ENCODE measurements at regions not wholly inside any gene's neighbourhood (a gene's known extent, or its start where the extent isn't known, plus 50 kb on each side); places are given as distances from the start of the nearest gene placed in this dataset.

DNA sequence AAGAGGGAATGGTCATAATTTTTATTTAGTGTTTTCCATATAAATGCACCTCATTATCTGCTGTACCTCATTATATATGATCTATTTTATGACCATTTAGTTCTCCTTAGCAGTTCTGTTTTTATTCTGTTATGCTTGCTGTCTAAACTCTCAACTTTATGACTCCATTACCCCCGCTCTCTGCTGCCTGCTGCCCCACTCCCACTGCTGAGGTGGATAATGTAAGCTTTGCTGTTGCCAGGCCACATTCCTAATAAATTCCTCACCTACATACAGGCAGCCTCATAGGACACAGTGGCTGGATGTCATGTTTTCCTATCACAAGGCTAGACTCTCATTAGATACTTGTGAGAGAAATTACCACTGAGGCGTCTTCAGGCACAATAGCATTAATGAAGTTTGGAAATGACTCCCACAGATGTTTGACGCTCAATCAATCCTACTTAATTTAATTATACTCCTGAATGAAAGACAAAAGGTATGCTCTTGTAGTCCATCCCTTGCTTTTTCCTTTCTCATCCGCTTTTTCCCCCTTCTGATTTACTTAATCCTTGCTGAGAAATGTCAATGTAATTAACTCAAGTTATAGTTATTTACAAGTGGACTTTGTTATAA lies 497.5 kb upstream of the IGFBP7 start:
- DNase-seq (ENCODE audit: low spot score) = no peak

DNA sequence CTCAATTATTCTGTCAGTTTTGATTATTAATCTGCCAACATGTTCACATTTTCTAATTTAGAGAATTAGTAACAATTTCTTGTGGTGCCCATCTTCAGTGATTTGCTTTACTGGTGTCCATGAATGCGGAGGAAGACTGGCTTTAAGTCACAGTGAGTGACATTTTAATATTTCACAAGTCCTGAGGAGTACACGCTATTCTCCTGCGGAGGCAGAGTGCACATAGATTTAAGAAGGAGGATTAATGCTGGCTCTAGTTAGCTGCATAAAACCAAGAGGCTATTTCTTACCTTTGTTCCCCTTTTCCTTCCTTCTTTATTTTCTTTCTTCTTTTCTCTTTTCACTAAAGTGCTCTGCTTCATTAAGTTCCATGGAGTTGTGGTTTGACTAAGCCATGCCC lies 495.2 kb upstream of the IGFBP7 start:
- DNase-seq (ENCODE audit: low spot score) = no peak

DNA sequence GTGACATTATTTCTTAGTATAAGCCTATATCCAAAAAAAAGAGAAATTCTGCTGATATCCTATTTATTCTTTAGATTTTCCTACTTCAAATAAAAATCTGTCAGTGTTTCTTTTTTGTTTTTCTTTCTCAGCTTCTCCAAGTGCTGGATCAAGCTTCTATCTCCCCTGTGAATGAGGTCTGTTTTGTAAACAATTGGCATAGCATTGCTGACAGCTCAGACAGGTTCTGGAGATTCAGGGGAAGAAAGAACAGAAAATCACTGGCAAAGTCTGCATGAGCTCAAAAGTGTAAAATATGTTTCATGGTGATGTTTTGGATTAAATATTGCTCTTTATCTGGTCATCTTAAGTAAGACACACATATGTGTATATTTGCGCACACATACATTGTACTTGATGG lies 492.0 kb upstream of the IGFBP7 start:
- no peak for DNase-seq (ENCODE audit: low spot score)

DNA sequence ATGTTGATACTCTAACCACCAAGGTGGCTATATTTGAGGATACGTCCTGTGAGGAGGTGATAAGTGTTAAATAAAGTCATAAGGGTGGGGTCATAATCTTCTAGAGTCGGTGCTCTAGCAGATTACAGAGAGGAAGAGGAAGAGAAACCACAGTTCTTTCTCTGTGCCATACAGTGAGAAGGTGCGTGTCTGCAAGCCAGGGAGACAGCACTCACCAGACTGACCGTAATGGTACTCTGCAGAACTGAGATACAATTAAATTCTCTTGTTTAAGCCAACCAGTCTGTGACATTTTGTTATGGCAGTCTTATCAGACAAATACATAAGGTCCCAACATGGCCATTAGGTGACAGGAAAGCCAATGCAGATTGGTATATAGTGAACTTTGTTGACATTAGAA lies 480.9 kb upstream of the IGFBP7 start:
- DNase-seq (ENCODE audit: low spot score) = no peak

DNA sequence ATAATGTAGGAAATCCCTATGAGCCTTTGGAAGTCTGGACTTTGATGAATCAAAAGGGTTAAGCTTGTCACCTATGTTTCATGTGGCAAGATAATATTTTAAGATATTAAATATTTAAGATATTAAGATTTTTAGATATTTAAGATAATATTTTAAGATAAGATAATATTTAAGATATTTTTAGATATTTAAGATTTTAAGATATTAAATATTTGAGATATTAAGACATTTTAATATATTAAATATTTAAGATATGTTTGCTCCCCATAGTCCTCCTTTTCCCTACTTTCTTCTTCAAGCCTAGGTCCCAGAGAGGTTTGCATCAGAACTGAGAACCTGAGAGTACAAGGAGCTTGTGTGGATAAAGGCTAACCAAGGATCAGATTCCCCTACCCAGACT lies 478.4 kb upstream of the IGFBP7 start:
- no peak for DNase-seq (ENCODE audit: low spot score)

DNA sequence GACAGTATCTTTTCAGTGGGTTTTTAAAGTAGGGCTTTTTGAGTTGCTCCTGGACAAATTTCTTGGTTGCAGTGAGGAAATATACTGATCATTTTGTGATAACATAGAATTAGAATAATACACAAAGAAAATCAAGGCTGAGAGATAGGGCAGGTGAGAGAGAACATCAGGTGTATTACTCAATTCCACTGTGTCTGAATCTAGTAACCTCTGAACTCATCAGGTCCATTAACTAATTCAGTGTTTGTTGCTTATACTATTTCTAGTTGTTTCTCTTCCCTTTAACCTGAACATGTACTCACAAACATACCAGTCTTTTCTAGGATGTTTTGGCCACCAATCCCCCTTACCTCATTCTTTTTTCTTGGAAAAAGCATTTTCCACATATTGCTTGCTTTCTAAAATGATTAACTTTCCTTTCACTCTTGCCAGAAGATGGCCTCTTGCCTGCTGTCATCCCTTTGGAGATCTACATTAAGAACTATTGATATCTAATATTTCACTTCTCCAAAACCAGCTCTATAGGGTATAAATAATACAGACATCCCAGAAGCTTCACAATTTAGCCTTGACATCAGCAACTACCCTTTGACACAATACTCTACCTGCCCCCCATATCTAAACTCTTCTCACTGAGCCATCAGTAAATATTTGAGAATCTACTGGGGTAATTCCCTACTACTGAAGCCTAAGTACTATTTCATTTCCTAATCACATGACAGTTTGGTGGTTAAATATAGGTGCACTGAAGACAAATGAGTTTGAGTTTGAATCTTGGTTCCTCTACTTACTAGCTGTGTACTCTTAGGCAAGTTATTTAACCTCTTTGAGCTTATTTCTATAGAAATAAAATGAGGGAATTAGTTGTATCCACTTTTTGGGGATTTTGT lies 470.8 kb upstream of the IGFBP7 start:
- DNase-seq (ENCODE audit: low spot score) = no peak

DNA sequence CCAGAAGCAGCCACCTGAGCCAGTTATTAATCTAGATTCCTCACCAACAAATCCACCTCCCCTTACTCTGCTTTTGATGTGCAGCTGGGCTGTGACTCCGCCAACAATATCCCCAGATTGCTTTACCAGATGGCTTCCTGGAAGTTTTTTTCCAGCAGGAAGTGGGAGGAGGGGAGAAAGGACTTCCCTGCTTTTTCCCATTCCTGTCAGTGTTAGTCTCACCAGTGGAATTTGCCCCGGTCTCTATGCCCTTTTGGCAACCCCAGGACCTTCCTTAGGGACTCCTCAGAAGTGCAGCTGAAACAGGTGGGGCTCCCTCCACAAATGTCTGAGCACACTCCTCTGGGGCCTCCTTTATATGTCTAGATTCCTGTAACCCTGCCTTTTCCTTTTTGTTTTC lies 465.2 kb upstream of the IGFBP7 start:
- no peak for DNase-seq (ENCODE audit: low spot score)

DNA sequence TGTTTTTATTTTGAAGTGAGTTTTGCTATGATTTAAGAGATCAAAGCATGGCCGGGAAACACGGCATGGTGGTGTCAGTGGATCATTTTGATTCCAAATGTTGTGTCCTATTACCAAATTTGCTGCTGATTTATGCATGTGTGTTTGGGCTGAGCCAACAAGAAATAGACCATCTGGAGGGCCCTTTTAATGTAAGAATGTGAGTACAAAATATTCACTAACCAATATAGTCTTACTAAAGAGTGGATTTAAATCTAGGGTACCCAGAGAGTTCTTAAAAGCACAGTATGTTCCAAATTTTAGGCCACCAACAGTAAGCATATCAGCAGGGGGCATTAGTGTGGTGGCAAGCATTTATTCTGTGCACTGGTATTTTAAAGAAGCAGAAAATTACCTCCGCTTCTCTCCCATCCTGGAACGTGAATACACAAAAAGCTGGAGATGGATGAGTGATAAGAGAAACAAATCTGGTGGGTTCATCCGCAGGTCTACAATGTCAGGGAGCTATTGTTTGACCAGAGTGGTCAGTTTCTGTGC lies 444.4 kb upstream of the IGFBP7 start:
- DNase-seq (ENCODE audit: low spot score) = no peak

DNA sequence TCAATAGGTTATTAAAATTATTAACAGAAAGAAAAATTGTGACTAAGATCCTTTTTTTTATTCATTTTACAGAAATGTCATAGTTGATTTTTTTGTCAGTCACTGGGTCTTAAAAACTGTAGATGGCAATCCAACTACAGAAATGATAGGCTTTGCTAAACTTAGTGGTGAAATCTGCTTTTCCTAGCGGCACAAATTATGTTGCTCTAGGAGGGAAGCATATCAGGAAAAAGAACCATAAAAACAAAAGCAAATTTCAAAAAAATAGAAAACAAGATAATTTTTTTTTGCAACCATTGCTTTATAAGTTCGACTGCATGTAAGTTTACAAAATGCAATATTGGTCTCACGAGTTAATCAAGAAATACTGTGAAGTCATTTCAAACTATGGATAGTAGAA lies 443.5 kb upstream of the IGFBP7 start:
- DNase-seq (ENCODE audit: low spot score) = no peak

DNA sequence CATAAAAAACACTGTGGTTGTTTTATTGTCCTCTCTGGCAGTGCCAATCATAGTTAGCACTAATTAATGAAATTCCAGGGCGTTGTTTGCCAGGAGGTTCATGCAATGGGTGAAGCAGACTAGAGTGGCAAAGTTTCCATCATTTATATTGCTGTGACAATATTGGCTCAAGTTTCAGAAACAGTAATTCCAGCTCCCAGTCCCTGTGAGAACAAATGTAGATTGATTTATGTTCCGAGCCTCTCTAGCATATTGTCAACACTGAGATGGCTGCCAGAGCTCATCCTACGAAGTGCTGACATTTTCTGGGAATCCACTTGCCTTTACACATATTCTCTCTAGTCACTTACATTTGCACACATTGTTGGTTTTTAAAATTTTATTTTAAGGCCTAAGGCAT lies 440.0 kb upstream of the IGFBP7 start:
- DNase-seq (ENCODE audit: low spot score) = no peak

DNA sequence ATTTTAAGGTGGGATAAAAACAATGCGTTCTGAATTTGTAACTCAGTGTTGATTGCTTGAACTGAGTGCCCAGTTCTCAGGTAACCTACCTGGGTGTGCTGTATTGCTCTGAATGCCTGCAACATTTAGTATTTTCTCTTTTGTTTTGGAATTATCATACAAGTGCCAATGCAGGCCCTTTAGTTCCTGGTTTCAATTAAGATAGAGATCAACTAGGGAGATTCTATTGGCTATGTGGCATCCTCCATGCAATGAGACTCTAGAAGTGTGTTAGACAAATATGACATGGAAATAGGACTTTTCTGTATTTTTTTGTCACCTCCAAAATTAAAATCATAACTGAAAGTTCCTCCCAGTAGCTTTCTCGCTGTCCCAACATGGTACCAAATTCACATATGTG lies 438.7 kb upstream of the IGFBP7 start:
- DNase-seq (ENCODE audit: low spot score) = no peak

DNA sequence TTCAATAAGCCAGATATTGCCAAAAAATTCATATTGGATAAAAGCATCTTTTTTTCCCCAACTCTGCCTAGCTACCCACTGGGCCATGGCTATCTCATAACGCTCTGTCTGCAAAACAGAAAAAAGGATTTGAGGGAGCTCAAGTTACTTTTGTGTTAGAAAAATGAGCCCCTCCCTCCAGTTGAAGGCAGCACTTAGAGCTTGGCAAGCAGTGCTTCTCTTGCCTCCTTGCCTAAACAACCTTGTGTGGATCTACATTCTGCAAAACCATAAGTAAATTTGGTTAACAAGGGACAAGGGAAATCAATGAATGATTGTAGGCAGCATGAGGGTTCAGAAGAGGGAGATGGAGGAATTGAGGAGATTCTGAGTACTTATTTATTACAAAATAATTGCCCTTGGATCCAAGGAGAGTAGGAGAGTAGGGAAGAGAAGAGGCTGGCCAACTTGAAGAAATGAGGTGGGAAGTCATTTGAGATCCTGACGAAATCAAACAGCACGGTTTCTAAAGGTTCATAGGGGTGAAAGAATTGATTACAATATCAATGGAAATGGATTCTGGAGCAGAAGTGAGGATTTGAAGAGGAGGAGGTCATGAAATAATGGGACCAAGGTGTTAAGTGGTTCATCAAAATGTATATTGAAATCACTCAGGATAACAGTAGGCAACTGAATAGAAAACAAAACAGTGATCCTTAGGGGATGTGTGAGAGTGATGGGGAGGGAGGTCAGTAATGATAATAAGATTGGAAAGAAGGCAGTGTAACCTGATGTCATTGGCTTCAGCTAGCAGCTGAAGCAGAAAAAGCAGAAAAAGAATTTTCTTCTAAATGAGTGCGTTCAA lies 434.8 kb upstream of the IGFBP7 start:
- DNase-seq (ENCODE audit: low spot score) = no peak

DNA sequence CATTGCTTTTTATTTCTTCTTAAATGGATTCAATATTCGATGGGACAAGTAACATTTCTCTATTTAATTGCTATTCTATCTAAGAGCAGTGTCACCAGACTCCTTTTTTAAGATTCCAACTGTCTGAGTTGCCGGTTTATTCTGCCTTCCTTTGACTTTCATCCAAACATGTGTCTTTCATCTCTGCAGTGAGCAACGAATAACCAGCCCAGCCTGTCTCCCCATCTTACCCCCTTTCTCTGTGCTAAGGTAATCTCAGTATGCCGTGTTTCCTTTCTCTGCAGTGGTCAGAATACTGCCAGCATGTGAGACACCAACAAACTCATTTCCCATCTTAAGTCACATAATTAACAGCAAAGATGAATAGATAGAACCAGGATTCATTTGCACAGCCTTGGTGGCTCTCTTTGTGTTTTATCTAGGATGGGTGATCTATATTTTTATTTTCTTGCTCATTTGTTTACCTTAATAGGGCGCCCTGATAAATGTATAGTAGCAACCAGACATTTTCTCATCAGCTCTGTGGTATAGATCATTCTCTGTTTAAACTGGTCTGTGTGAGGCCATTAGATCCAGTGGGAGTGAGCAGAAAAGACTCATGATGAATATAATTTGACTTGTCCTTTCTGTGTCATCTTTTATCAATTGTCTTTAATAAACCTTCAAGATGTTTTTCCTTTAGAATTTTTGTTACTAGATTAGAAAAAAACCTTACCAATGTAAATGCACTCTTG lies 394.8 kb upstream of the IGFBP7 start:
- DNase-seq (ENCODE audit: low spot score) = no peak

DNA sequence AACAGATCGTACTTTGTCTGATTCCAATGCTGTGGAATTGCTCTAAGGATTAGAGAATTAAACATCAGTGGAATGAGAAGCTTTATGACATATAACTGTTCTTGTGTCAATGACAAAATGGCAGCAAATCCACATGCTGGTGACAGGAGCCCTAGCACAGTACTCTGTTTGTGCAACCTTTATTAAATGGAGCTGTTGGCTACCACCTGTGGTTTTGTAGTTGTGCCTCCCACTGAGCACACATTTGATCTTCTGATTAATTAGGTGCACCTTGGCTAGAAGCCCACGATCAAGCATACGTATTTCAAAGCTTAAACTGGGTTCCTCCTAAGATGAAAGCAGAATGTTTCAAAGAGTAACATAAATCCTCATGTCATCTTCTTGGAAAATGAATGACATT lies 394.0 kb upstream of the IGFBP7 start:
- no peak for DNase-seq (ENCODE audit: low spot score)

DNA sequence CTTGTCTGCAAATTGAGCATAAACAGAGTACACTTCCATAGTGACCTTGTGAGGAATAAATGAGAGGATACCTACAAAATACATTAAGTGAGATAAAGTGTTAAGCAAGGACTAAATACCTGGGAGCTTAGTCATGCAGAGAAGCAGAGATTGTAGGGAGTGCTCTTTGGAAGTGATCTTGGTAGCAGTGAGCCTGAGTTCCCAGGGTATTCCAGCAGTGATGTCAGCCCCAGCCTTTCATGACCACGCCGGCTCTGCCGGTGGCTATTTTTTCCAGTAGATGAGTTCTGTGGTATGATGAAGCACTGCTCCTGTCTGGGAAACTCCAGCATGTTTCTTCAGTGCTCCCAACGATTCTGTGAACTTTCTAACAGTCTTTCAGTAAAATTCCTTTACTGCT lies 391.5 kb upstream of the IGFBP7 start:
- no peak for DNase-seq (ENCODE audit: low spot score)

DNA sequence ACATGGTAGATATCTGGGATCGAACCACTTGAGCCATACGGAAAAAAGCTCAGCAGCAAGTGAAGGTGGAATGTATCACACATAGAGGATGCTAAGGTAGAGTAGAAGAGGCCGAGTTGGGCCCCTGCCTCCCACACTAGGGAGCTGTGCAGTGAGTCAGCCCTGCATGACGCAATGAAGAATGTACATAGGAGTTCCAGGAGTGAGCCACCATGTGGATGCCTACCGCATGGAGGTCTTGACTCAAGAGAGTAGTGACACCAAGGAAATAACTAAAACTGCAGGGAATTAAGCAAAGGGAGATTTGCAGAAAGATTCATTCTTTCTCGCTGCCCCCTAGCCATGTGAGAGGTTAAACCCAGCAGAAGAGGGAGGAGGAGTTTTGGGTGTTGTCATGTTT lies 389.6 kb upstream of the IGFBP7 start:
- DNase-seq (ENCODE audit: low spot score) = no peak

DNA sequence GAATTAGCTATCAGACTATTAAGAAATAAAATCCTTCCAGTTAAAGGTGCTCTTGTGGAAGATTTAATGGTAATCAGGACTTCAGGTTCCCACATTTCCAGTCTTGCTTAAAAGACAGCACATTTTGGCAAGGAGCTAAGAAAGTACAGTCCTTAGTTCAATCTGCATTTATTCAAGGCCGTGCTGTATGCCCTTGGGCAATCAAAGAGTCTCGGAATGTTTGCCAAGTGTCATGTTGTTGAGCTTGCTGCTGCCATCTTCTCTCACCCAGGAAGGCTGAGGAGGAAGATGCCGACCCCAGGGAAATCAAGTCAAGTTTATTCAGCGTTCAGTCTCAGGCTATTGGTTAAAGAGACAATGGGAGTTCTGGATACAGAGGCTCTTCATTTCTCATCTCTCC lies 388.1 kb upstream of the IGFBP7 start:
- no peak for DNase-seq (ENCODE audit: low spot score)

DNA sequence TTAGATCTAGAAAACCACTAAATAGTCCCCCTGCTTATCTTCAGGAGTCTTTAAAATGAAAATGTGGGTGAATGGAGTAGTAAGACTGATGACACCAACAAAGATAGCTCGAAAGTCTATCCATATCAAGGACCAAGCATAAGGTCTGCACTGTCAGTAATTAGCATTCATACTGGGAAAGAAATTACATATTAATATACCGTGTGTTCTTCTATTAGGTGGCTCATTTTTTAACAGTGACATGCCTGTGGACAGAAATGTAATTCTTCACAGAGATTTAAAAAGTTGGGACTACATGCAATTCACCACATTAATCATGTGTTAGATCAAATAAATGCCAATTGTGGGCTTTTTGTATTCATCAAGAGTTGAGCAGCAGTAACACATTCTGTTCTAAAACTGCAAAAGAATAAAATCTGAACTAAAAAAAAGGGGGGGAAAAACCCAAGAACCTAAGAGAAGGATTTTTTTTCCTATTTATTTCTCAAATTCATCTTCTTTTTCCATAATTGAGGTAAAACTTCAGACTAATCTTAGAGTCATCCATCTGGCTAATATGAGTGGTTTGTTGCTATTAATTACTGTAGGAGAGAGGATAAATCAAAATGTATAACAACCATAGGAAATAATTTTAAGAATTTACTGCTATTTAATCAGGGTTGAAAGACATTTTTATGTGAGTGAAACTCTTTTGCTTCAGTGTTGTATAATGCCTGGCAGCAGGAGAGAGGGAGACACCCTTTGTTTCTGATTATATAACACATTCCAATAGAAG lies 386.7 kb upstream of the IGFBP7 start:
- DNase-seq (ENCODE audit: low spot score) = no peak

DNA sequence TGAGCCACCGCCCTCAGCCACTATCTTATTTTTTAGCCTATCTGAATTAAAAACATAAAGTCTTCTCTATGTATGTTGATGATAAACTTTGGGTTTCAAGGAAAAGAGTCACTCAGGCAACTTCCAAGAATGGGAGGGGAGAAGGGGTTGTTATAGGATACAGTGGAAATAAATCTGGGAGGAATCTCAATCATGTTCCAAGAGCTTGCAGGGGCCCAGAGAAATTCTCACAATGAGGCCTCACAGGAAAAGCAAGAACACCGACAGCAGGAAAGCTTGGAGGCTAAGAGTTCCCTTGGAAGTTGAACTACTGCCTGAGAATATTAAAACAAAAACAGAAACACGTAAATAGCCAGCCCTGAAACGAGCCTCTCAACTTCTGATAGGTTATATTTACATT lies 384.6 kb upstream of the IGFBP7 start:
- DNase-seq (ENCODE audit: low spot score) = no peak

DNA sequence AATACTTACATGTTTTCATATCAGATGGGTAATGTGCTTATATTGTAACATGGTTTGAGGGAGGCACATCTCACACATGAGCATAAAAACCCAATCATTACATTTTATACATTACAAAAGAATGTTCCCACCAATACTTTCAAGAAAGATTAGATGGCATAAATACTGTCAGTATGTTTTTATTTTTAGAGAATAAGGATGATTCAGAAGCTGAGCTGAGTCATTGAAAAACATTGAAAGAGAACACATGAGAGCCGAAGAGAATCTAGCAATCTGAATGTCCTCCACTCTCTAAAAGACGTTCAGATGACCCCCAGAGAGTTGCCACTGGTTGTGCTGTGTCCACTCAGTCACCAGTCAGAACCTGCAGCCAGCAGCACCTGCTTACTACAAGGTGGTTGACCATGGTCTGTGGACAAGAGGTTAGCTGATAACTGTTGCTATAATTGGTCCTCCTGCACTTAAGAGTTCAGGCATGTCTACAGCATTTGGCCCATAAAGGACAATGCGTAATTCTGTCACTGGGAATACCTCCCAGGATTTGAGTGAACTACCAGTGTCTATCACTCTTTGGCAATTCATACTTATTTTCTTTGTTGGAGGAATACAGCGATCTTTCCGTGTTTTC lies 382.2 kb upstream of the IGFBP7 start:
- DNase-seq (ENCODE audit: low spot score) = no peak

DNA sequence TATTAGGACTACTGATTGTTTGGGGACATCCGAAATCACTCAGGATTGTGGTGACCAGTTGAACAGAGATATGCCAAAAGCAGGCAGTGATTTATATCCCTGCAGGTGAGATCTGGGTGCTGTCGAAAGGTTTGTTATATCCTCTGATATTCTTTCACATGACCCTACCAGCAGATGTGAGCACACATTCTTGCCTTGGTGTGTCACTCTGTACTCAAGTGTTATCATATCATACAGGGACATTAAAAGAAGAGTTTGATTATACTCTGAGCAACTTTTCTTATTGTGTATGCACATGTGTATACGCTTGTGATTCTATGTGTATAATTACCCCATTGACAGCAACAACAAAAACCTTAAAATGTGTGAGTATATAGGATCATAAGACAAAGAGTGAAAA lies 381.2 kb upstream of the IGFBP7 start:
- DNase-seq (ENCODE audit: low spot score) = no peak

Data from NAMALWA (cell line).